Glomerular endothelial cell (primary cell): ENCODE measurements at regions not wholly inside any gene's neighbourhood (a gene's known extent, or its start where the extent isn't known, plus 50 kb on each side); places are given as distances from the start of the nearest gene placed in this dataset.

Source experiments
- DNase-seq: peaks from one replicate; pipeline ENCODE4 v3.0.0-alpha.2; 2011; ENCODE audit warnings: low read depth, low spot score; ENCODE audit errors: extremely low read depth

GRCh38 chr1:168959382-168959781 lies 147.1 kb upstream of the ATP1B1 start:
- no peak for DNase-seq

GRCh38 chr1:168960114-168960513 lies 146.4 kb upstream of the ATP1B1 start:
- no peak for DNase-seq

- DNase-seq: no peak
Measured at GRCh38 chr1:168960595-168960994, 145.9 kb upstream of the ATP1B1 start.

GRCh38 chr1:168963601-168964000 lies 142.9 kb upstream of the ATP1B1 start:
- DNase-seq: no peak

- DNase-seq: no peak
Measured at GRCh38 chr1:168964478-168964877, 142.0 kb upstream of the ATP1B1 start.

GRCh38 chr1:168966217-168966616 lies 140.3 kb upstream of the ATP1B1 start:
- no peak for DNase-seq

- DNase-seq: no peak
Measured at GRCh38 chr1:168966636-168967035, 139.9 kb upstream of the ATP1B1 start.

GRCh38 chr1:168970926-168971659 lies 135.4 kb upstream of the ATP1B1 start:
- no peak for DNase-seq

- no peak for DNase-seq
Measured at GRCh38 chr1:168972225-168972624, 134.3 kb upstream of the ATP1B1 start.

- no peak for DNase-seq
Measured at GRCh38 chr1:168972887-168973286, 133.6 kb upstream of the ATP1B1 start.

- DNase-seq: no peak
Measured at GRCh38 chr1:168974117-168974516, 132.4 kb upstream of the ATP1B1 start.

GRCh38 chr1:168974611-168975010 lies 131.9 kb upstream of the ATP1B1 start:
- no peak for DNase-seq

GRCh38 chr1:168976267-168976666 lies 130.2 kb upstream of the ATP1B1 start:
- DNase-seq: no peak

- no peak for DNase-seq
Measured at GRCh38 chr1:168977618-168978017, 128.9 kb upstream of the ATP1B1 start.

- DNase-seq: no peak
Measured at GRCh38 chr1:168979276-168979675, 127.2 kb upstream of the ATP1B1 start.

- no peak for DNase-seq
Measured at GRCh38 chr1:168980180-168980579, 126.3 kb upstream of the ATP1B1 start.

- no peak for DNase-seq
Measured at GRCh38 chr1:168980656-168981055, 125.8 kb upstream of the ATP1B1 start.

- DNase-seq: no peak
Measured at GRCh38 chr1:168982778-168983177, 123.7 kb upstream of the ATP1B1 start.

- no peak for DNase-seq
Measured at GRCh38 chr1:168987330-168987729, 119.2 kb upstream of the ATP1B1 start.

- DNase-seq: no peak
Measured at GRCh38 chr1:168987923-168988322, 118.6 kb upstream of the ATP1B1 start.

GRCh38 chr1:168989985-168990384 lies 116.5 kb upstream of the ATP1B1 start:
- DNase-seq: no peak

- DNase-seq: no peak
Measured at GRCh38 chr1:168991667-168992475, 114.6 kb upstream of the ATP1B1 start.
